Heart right ventricle (tissue), 16 donors: ENCODE measurements at regions not wholly inside any gene's neighbourhood (a gene's known extent, or its start where the extent isn't known, plus 50 kb on each side); places are given as distances from the start of the nearest gene placed in this dataset.

Experiments
- ATAC-seq, 8 donors: fragments of 200-7000 bp; cut with Tn5 transposase; one replicate each; pipeline ENCODE4 v1.9.1; 2020; ENCODE audit warnings: mild to moderate bottlenecking in 8 of 8, moderate library complexity in 8 of 8, moderate number of reproducible peaks in 1 of 8
- DNase-seq, 2 donors: peaks; one replicate each; pipeline ENCODE4 v3.0.0-alpha.2; 2020
- H3K27ac ChIP-seq, 10 donors: fragments of 200-600 bp; sonication (generic) in 2 of 10; one replicate each; pipeline versions ENCODE4 v1.5.0 to v1.8.0; 2020 to 2022; ENCODE audit warnings: mild to moderate bottlenecking in 3 of 10
- H3K27me3 ChIP-seq, 7 donors: fragments of 200-600 bp; one replicate each; pipeline ENCODE4 v1.8.0; 2021 to 2022; ENCODE audit warnings: mild to moderate bottlenecking in 2 of 7
- H3K36me3 ChIP-seq, 9 donors: fragments of 200-600 bp; sonication (generic) in 1 of 9; one replicate each; pipeline versions ENCODE4 v1.5.0 to v1.8.0; 2020 to 2022; ENCODE audit warnings: mild to moderate bottlenecking in 2 of 9
- H3K4me1 ChIP-seq, 9 donors: fragments of 200-600 bp; sonication (generic) in 1 of 9; one replicate each; pipeline versions ENCODE4 v1.5.0 to v1.8.0; 2020 to 2022; ENCODE audit warnings: mild to moderate bottlenecking in 4 of 9
- H3K4me3 ChIP-seq, 10 donors: fragments of 200-600 bp; sonication (generic) in 2 of 10; one replicate each; pipeline versions ENCODE4 v1.5.0 to v1.8.0; 2020 to 2022; ENCODE audit warnings: mild to moderate bottlenecking in 7 of 10, moderate library complexity in 2 of 10
- H3K9me3 ChIP-seq, 11 donors: fragments of 200-600 bp in 10 of 11; sonication (generic) in 2 of 11; one replicate each; pipeline versions ENCODE4 v1.5.0 to v1.8.0; 2013 to 2022; ENCODE audit warnings: mild to moderate bottlenecking in 2 of 11, control low read depth in 1 of 11, moderate library complexity in 1 of 11
- WGBS, 2 donors: extraction: QIAGEN DNeasy Blood & Tissue Kit; methylation state at CpG; one replicate each; pipeline ENCODE4 v1.1.7; 2013; ENCODE audit warnings: inconsistent platforms in 1 of 2; 5-methylcytosine and 5-hydroxymethylcytosine counted together
- intact Hi-C, 10 donors: fragments of 100-400 bp; cut with DNase I; formaldehyde crosslinking; loops; one replicate each; pipeline versions ENCODE4 v1.11.1 to v1.14.2; 2022
- TF ChIP-seq, protein P1 (sequence below), 9 donors: fragments of 200-600 bp; sonication (generic) in 2 of 9; IDR thresholded peaks; one replicate each; pipeline versions ENCODE4 v1.5.0 to v1.8.0; 2021 to 2022; ENCODE audit warnings: antibody characterized with exemption in 9 of 9, mild to moderate bottlenecking in 5 of 9, moderate library complexity in 1 of 9
- donor health status: Arrhythmogenic right ventricular cardiomyopathy.
- donor health status: ischemic (EF 13 %, LVEDD 7.1; RV severe dilation, severe dysfunction).
- donor health status: healthy with polysubstance abuse.
- donor health status: DM: no; HTN: yes; CAD: no.
- donor health status: DM: no; HTN: no; CAD: no.
- donor health status: ischemic (EF 25% LVEDD 6.9; RV normal size, moderate dysfunction).
- donor health status: ischemic (EF 25% LVEDD 5.7; RV mildly dilated, moderate dysfunction).
- donor health status: healthy.
- donor health status: DM: yes; HTN: yes; CAD: no.
- donor health status: Ischemic cardiomyopathy.
- donor health status: ischemic (EF 35%, LVEDD 5.7; RV mildly dilated, moderate dysfunction).
- donor health status: nonischemic (EF 11% LVEDD 7.7; RV severe dilation, severe dysfunction).
- donor health status: DM: yes; HTN: yes; CAD: no.
- donor health status: PGD.
- donor health status: ischemic (EF 29% LVEDD 5.4; RV normal size, mild dysfunction).
- donor health status: nonischemic (EF 23%, LVEDD 6.1; RV moderate dilation, normal function).

DNA sequence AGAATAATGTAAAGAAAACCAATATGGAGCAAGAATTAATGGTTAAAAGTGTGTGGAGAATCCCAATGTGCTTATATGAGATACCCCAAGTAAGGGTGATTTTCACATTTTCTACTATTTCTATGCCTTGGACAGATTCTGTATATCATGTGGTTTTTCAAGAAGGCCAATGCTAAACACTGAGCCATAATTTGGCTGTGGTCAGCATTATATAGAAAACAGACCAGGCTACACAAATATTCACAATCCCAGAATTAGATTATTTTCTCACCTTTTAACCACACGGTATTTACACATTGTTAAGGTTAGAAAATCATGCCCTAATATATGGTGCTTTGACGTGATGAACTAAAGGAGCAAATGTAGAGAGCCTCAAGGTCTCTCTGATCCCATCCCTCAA lies 277.4 kb upstream of the LRATD1 start:
- no peak overlapping the region for H3K4me3 ChIP-seq
- no peak overlapping the region for H3K27ac ChIP-seq
- peaks cover 0 to 2% (median 0%) of the 10 kb centered on the region in 11 donors for H3K9me3 ChIP-seq
- intact Hi-C loops, result no loop called here
- 64 to 76% methylated on average over 2 of the region's 2 CpGs for WGBS, 2 donors
- ATAC-seq (no peak), DNase-seq (no peak)
- no peaks in the 10 kb centered on the region for H3K36me3 ChIP-seq
- TF ChIP-seq, protein P1, sequence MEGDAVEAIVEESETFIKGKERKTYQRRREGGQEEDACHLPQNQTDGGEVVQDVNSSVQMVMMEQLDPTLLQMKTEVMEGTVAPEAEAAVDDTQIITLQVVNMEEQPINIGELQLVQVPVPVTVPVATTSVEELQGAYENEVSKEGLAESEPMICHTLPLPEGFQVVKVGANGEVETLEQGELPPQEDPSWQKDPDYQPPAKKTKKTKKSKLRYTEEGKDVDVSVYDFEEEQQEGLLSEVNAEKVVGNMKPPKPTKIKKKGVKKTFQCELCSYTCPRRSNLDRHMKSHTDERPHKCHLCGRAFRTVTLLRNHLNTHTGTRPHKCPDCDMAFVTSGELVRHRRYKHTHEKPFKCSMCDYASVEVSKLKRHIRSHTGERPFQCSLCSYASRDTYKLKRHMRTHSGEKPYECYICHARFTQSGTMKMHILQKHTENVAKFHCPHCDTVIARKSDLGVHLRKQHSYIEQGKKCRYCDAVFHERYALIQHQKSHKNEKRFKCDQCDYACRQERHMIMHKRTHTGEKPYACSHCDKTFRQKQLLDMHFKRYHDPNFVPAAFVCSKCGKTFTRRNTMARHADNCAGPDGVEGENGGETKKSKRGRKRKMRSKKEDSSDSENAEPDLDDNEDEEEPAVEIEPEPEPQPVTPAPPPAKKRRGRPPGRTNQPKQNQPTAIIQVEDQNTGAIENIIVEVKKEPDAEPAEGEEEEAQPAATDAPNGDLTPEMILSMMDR (IDR thresholded peaks at IDR 0.05), result no peak
- H3K27me3 ChIP-seq, result peaks cover 0 to 4% (median 0%) of the 10 kb centered on the region in 7 donors
- no peaks in the 10 kb centered on the region for H3K4me1 ChIP-seq

GRCh38 chr2:14358339-14358738 lies 274.2 kb upstream of the LRATD1 start:
- TF ChIP-seq, protein P1 (IDR thresholded peaks at IDR 0.05), result no peak
- Histone ChIP-seq H3K27me3 (peaks cover 0 to 4% (median 0%) of the 10 kb centered on the region in 7 donors), H3K9me3 (peaks cover 0 to 2% (median 0%) of the 10 kb centered on the region in 11 donors), H3K4me3 (no peak overlapping the region), H3K4me1 (no peaks in the 10 kb centered on the region), H3K36me3 (no peaks in the 10 kb centered on the region), H3K27ac (no peak overlapping the region)
- 71 to 72% methylated on average over 5 of the region's 5 CpGs for WGBS, 2 donors
- intact Hi-C loops, result no loop called here
- ATAC-seq (no peak), DNase-seq (no peak)

DNA sequence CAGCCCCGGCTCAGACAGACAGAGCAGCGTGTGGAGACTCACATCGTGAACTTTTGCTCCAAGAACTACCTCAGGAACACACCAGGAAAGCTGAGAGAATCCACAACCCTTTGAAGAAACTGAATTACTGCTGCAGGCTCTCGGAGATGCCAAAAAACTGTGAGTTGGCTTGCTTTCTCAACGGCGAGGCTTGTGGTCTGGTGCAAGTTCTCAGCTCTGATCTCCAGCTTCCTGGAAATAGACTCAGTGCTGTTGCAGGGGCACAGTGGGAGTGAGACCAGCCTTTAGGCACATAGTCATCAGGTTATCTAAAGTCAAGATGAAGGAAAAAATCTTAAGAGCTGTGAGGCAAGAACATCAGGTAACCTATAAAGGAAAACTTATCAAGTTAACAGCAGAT lies 273.7 kb upstream of the LRATD1 start:
- 79 to 81% methylated on average over 6 of the region's 6 CpGs for WGBS, 2 donors
- no peak overlapping the region for H3K27ac ChIP-seq
- peaks cover 0 to 4% (median 0%) of the 10 kb centered on the region in 7 donors for H3K27me3 ChIP-seq
- H3K4me3 ChIP-seq, result no peak overlapping the region
- ATAC-seq, result no peak
- intact Hi-C loops, result no loop called here
- no peak for DNase-seq
- TF ChIP-seq, protein P1 (IDR thresholded peaks at IDR 0.05), result no peak
- H3K9me3 ChIP-seq, result peaks cover 0 to 2% (median 0%) of the 10 kb centered on the region in 11 donors
- no peaks in the 10 kb centered on the region for H3K4me1 ChIP-seq
- H3K36me3 ChIP-seq, result no peaks in the 10 kb centered on the region

GRCh38 chr2:14363137-14363536 lies 269.4 kb upstream of the LRATD1 start:
- intact Hi-C loops, result no loop called here
- DNase-seq (no peak), ATAC-seq (no peak)
- TF ChIP-seq, protein P1 (IDR thresholded peaks at IDR 0.05), result no peak
- peaks cover 0 to 4% (median 0%) of the 10 kb centered on the region in 7 donors for H3K27me3 ChIP-seq
- H3K9me3 ChIP-seq, result peaks cover 0 to 5% (median 0%) of the 10 kb centered on the region in 11 donors
- 63 to 66% methylated on average over 4 of the region's 4 CpGs for WGBS, 2 donors
- no peak overlapping the region for H3K27ac ChIP-seq
- no peaks in the 10 kb centered on the region for H3K4me1 ChIP-seq
- H3K4me3 ChIP-seq, result no peak overlapping the region
- no peaks in the 10 kb centered on the region for H3K36me3 ChIP-seq
